CD4-positive, alpha-beta T cell treated with Interleukin-6 for 4 hours (primary cell): ENCODE measurements at regions not wholly inside any gene's neighbourhood (a gene's known extent, or its start where the extent isn't known, plus 50 kb on each side); places are given as distances from the start of the nearest gene placed in this dataset.

Experiments used
- DNase-seq: peaks from one replicate; pipeline ENCODE4 v3.0.0-alpha.2; 2020; ENCODE audit warnings: mixed read lengths

DNA sequence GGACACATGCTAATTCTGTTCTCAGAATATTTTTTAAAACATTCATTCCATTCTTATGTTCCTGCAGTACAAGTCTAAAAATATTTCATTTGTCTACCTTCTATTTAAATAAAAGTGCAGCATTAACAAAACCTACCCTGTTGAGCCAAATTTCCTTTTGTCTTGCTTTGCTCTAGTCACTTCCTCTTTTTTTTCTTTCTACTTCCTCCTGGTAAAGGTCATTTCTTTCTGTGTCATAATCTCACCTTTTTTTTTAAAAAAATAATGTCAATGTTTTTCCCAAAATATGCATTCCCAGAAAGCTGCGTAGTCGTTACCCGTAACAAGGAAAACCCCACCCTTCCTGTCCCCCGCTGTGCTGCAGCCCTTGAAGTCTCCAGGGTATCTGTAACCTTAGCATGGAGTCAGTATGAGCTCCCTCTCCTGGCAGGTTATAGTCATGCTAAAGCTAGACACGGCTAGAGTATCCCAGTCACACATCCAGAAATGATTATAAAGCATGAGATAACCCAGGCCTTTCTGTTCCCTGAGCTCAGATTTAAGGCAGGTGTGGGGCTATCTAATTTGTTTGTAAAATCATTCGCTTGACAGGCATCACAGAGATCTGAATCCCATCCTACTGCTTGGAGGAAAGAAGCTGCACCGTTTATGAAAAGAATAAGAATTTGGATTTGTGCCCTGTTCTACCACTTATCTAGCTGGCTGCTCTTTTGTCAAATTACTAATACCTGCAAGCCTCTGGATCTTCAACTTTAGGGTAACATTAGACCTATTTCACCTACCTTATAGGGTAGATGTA is 51.1 kb upstream of the EED start:
- peak; percentile 71 for DNase-seq

DNA sequence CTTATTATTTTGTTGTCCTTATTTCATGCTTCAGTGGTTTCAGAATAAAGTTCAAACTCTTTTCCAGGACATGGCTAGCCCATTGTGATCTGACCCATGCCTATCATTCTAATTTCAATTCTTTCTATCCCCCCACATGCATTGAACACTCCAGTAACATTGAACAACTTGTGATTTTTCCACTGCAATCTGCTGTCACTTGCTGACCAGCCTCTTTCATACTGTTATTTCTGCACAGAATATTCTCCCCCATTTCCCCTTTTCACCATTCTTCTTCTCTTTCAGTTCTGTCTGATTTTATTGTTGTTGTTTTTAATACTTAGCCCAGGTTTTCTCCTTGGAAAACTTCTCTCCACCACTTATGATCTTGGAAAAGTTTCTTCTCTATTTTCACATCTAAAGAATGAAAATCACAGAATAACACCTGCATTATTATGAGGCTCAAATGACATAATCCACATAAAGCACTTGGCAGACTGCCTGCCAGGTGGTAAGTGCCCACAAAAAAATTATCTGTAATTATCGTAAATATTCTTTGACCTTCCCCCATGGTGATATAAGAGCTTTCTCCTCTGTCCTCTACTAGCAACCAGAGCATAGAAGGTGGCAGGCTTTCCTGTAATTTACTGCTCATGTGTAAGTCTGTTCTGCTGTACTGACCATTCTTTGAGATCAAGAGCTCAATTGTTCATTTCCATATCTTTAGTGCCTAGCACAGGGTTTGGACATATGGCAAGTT is 51.9 kb upstream of the EED start:
- DNase-seq: no peak

- DNase-seq: no peak
These were observed 52.7 kb upstream of the EED start for GRCh38 chr11:86191874-86192273.

DNA sequence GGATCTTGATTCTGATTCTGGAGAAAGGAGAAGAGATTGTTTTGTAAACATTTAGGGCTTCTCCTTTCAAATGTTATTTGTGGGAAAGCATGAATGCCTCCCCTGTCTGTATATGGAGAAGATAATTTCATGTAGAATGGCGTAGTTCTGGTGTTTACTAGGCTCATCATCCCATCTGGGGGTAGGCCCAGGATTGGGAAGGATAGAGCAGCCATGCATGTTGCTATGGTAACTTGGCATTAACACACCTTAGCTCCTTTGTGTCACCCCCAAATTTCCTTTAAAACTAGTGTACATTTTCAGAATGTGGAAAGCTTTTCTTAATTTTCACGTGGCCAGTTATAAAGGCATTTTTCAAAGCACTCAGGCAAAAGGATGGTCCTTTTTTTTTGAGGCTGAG is 57.5 kb upstream of the EED start:
- DNase-seq: no peak

- no peak for DNase-seq
These were observed 58.2 kb upstream of the EED start for GRCh38 chr11:86186386-86186785.

- DNase-seq: no peak
These were observed 59.2 kb upstream of the EED start for GRCh38 chr11:86185381-86185750.

GRCh38 chr11:86184728-86185380 is 59.7 kb upstream of the EED start:
- no peak for DNase-seq

- DNase-seq: peak; percentile 13
These were observed 60.9 kb upstream of the EED start for GRCh38 chr11:86183694-86184093.

DNA sequence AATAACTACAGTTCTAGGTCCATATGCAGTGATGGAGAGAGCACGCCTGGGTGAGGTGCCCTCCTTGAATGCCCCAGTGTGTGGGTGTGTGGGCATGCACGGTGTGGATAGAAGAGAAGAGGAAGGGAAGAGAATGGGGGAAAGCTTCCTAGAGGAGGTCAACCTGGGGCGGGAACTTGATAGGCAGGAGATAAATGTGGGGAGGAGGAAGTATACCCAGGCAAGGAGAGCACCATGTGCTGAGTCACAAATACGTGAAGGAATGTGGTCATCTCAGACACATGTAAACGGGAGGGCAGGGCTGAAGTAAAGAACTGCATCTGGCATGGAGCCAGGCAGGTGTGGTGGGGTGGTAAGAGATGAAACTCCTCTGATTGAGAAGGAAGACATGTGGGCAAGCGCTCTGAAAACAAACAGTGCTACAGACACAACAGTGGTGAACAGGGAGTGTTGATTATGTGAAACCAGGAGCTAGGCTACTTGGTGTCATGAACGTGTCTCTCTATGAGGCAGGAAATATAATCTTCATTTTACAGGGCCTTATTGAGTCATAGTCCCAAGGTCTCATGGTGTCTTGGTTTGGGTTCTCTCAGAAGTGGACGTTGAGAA is 61.5 kb upstream of the EED start:
- DNase-seq: peak; percentile 65

DNA sequence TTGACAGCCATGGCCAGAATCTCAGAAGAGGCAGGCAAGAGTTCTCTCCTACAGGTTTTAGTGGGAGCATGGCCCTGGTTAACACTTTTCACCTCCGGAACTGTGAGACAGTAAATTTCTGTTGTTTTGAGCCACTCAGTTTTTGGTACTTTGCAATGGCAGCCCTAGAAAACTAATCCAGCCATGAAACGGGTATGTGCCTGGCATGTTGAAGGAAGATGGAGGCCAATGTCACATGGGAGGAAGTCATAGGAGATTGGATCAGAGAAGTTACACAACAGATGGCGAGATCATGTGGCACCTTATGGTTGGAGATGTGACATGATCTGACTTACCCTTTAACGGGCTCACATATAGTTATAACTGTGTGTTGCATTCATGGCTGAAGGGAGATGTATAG is 63.2 kb upstream of the EED start:
- no peak for DNase-seq

- DNase-seq: no peak
These were observed 63.7 kb upstream of the EED start for GRCh38 chr11:86180851-86181250.

GRCh38 chr11:86180423-86180822 is 64.1 kb upstream of the EED start:
- DNase-seq: no peak

DNA sequence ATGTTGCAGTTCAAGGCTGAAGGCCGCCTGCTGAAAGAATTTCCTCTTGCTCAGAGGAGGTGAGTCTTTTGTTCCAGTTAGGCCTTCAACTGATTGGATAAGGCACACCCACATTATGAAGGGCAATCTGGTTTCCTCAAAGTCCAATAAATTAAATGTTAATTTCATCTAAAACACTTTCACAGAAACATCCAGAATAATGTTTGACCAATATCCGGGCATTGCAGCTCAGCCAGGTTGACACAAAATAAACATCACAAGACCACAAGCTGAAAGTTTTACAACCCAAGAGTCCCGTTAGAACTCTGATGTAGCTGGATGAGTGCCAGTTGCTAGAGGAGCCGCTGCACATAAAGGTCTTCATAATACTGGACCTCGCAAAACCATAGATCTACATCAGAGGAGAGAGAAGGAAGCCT is 64.9 kb upstream of the EED start:
- no peak for DNase-seq

DNA sequence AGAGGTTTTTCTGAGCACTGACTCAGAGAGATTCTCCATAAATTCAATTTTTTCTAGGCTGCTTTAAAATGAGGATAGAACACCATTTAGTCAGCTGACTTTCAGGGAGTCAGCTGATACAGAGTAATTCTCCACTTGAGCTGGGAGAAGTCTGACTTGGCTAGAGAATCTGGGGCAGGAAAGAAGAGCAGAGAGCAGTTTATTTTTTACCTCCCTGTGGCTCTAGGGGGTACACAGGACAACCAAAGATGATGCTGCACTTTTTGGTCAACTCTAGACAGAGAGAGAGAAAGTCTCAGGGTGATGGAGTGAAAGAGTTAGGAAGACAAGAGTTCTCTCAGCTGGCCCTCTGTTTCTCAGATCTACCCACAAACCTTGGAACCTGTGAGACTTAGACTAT is 67.3 kb upstream of the EED start:
- no peak for DNase-seq

DNA sequence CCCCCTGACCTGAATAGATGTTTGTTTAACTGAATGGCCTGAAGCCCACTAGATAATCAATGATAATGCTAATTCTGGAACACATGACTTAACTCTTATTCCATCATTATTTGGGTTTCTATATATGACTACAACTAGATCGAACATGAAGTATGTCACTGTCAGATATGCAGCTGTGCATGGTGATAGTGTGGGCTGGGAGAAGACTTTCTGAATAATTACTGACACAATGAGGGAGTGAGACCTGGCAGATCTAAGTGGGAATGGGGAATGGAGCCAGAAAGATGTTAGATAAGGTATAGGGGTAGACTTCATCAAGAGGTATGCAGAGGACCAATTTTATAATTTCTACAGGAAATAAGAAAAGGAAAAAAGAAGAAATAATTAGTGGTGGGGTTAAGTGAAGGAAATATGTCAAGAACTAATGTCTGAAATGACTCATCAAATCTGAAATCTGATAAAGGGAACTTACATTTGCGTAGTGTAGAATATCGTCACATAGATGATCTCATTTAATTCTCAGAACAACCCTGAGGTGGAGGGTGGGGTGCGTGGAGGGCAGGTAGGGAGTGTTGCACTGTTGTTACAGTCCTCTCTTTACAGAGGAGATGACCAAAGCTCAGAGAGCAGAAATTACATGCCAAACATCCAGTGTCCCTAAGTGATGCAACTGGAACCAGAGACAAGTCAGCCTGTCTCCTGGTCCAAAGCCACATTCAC is 68.2 kb upstream of the EED start:
- peak; percentile 14 for DNase-seq

GRCh38 chr11:86175626-86176025 is 68.9 kb upstream of the EED start:
- DNase-seq: no peak

GRCh38 chr11:86175191-86175590 is 69.4 kb upstream of the EED start:
- DNase-seq: no peak

- DNase-seq: no peak
These were observed 70.2 kb upstream of the EED start for GRCh38 chr11:86174101-86175046.

DNA sequence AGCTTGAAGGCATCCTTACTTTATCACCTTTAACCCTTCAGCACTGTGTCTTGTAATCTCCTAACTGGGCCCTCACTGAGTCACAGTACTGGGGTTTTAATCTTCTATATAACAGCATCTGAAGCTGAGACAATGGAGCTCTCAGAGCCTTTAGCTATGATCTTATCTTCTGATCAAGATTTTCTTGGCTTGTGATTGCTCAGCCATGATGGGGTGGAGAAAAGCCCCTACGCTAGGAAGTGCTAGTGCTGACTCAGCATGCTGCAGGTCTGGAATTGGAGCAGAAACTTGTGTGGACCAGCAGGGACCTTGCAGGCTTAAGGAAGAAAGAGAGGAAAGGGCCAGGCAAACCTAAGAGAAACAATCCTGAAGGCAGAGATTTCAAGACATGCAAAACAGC is 71.7 kb upstream of the EED start:
- DNase-seq: no peak

DNA sequence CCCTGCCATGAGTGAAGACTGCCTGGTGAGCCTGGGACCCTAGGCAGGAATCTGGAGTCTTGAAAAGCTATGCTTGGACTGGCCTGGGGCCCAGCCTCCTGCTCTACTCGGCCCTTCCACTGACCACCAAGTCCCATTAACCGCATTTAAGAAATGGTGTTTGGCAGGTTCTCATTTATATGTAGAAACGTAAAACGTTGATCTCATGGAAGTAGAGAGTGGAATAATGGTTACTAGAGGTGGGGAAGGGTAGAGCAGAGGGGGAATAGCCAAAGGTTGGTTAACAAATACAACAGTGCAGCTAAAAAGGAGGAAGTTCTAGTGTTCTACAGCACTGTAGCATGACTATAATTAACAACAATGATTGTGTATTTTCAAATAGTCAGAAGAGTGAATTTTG is 72.9 kb upstream of the EED start:
- DNase-seq: no peak

DNA sequence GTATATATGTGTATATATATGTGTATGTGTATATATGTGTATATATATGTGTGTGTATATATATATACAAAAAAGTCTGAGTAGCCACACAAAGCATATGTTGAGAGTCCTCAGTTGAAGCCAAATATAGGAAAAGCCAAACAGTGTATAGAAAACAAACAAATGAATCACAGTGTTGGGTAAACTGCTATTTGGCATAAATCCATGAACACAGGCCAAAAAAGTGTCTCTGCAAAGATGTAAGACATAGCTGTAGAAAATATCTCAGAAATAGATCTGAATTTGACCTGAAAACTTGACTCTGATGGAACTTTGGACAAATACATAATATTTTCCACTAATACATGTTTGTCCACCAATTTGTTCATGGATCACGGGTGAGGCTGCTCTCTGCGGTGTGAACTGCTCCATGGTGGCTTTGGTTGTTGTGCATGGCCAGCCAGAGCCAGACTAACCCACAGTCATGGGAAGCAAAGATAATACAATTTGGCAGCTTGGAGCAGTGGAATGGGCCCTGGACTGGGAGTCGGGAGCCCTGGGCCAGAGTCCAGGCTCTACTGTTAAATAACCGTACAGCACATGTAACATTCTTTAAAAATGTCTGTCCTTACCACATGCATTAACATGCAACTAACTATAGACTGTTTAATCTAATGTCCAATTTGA is 76.9 kb upstream of the EED start:
- DNase-seq: no peak
